ENCODE measurements at regions not wholly inside any gene's neighbourhood (a gene's known extent, or its start where the extent isn't known, plus 50 kb on each side); places are given as distances from the start of the nearest gene placed in this dataset.

DNA sequence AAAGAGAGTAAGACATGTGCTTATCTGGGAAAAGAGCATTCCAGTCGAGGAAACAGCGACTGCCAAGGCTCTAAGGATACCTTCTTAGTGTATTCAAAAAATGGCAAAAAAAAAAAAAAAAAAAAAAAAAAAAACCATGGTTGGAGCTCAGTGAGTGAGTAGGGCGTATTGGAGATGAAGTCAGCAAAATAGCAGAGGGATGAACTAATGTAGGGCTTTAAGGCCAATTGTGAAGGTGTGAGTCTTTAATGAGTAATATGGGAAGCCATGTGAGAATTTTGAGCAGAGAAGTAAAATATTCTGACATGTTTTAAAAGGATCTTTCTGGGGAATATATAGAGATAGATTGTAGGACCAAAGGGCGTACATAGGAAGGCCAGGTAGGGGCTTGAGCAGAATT lies 498.6 kb upstream of the ISX start (continued):
- TF ChIP-seq, protein P1, sequence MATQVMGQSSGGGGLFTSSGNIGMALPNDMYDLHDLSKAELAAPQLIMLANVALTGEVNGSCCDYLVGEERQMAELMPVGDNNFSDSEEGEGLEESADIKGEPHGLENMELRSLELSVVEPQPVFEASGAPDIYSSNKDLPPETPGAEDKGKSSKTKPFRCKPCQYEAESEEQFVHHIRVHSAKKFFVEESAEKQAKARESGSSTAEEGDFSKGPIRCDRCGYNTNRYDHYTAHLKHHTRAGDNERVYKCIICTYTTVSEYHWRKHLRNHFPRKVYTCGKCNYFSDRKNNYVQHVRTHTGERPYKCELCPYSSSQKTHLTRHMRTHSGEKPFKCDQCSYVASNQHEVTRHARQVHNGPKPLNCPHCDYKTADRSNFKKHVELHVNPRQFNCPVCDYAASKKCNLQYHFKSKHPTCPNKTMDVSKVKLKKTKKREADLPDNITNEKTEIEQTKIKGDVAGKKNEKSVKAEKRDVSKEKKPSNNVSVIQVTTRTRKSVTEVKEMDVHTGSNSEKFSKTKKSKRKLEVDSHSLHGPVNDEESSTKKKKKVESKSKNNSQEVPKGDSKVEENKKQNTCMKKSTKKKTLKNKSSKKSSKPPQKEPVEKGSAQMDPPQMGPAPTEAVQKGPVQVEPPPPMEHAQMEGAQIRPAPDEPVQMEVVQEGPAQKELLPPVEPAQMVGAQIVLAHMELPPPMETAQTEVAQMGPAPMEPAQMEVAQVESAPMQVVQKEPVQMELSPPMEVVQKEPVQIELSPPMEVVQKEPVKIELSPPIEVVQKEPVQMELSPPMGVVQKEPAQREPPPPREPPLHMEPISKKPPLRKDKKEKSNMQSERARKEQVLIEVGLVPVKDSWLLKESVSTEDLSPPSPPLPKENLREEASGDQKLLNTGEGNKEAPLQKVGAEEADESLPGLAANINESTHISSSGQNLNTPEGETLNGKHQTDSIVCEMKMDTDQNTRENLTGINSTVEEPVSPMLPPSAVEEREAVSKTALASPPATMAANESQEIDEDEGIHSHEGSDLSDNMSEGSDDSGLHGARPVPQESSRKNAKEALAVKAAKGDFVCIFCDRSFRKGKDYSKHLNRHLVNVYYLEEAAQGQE (IDR thresholded peaks at IDR 0.05; ENCODE audit: low read depth), result no peak
- TF ChIP-seq SRF (IDR thresholded peaks at IDR 0.05; ENCODE audit: low read depth) (no peak), EZH2phosphoT487 (IDR thresholded peaks at IDR 0.05; ENCODE audit: borderline replicate concordance) (no peak), POLR2AphosphoS5 (IDR thresholded peaks at IDR 0.05; ENCODE audit: low read depth, low read length) (no peak), RAD21 (IDR thresholded peaks at IDR 0.05; ENCODE audit: low read depth) (no peak), POLR2A (IDR thresholded peaks at IDR 0.05; ENCODE audit: borderline replicate concordance, extremely low read depth, insufficient read depth, insufficient read length) (no peak), SP1 (IDR thresholded peaks at IDR 0.05; ENCODE audit: low read depth) (no peak), YY1 (IDR thresholded peaks at IDR 0.05; ENCODE audit: extremely low read depth, insufficient replicate concordance, low read depth, low read length) (no peak), ELF1 (IDR thresholded peaks at IDR 0.05; ENCODE audit: borderline replicate concordance, low read depth) (no peak)

DNA sequence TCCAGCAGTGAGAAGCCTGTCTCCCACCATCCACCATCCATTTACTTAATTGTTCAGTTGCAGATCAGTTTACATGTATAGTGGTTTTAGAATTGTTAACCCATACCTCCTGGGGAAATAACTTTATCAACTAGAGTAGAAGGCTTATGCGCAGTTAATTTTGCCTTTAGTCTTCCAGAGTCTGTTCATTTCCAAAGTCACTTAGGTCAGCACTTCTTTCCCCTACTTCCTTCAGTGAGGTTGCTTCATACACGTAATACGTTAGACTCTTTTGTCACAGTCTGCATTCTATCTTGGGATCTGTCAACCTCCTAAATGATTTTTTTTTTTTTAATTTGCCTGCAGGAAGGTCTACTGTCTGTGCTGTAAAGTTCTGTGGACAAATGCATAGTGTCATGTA lies 495.6 kb upstream of the ISX start:
- Histone ChIP-seq H3K4me1 (ENCODE audit: control insufficient read depth in 1 of 2, insufficient read depth in 2 of 2, low read length in 2 of 2) (no peaks in the 10 kb centered on the region), H3K27me3 (ENCODE audit: insufficient read depth, low read length) (no peaks in the 10 kb centered on the region), H3K4me3 (replicated peaks in 1 of 2; ENCODE audit: low read depth in 1 of 2, low read length in 2 of 2) (no peak overlapping the region), H4K20me1 (ENCODE audit: insufficient read depth) (no peaks in the 10 kb centered on the region), H2AFZ (ENCODE audit: low read depth, low read length, poor library complexity, severe bottlenecking) (no peak overlapping the region), H3K79me2 (ENCODE audit: insufficient read depth, low read length) (no peaks in the 10 kb centered on the region), H3K9ac (ENCODE audit: low read length) (no peak overlapping the region), H3K36me3 (ENCODE audit: control insufficient read depth in 1 of 2, insufficient read depth in 2 of 2, low read length in 2 of 2) (no peaks in the 10 kb centered on the region), H3K9me3 (ENCODE audit: control insufficient read depth in 1 of 2, insufficient read depth in 1 of 2, low read depth in 1 of 2, low read length in 2 of 2) (peaks cover 7 to 10% of the 10 kb centered on the region in 2 experiments; a peak in 2 of 4 replicates), H3K4me2 (ENCODE audit: low read length) (no peak overlapping the region), H3K9me2 (ENCODE audit: insufficient read depth) (no peaks in the 10 kb centered on the region), H3K27ac (ENCODE audit: low read depth, low read length) (no peak overlapping the region)
- CTCF ChIA-PET, result no interaction called here
- ATAC-seq (no peak), DNase-seq (ENCODE audit: low read depth, low spot score) (no peak)
- TF ChIP-seq JUND (IDR thresholded peaks at IDR 0.05) (no peak), POLR2A (IDR thresholded peaks at IDR 0.05; ENCODE audit: borderline replicate concordance, extremely low read depth, insufficient read depth, insufficient read length) (no peak), ZNF274 (IDR thresholded peaks at IDR 0.05; ENCODE audit: low read depth, low read length) (no peak), CEBPB (IDR thresholded peaks at IDR 0.05; ENCODE audit: low read depth) (no peak), ZFX (IDR thresholded peaks at IDR 0.05) (no peak), EZH2 (IDR thresholded peaks at IDR 0.05) (no peak)
- TF ChIP-seq, protein P2, sequence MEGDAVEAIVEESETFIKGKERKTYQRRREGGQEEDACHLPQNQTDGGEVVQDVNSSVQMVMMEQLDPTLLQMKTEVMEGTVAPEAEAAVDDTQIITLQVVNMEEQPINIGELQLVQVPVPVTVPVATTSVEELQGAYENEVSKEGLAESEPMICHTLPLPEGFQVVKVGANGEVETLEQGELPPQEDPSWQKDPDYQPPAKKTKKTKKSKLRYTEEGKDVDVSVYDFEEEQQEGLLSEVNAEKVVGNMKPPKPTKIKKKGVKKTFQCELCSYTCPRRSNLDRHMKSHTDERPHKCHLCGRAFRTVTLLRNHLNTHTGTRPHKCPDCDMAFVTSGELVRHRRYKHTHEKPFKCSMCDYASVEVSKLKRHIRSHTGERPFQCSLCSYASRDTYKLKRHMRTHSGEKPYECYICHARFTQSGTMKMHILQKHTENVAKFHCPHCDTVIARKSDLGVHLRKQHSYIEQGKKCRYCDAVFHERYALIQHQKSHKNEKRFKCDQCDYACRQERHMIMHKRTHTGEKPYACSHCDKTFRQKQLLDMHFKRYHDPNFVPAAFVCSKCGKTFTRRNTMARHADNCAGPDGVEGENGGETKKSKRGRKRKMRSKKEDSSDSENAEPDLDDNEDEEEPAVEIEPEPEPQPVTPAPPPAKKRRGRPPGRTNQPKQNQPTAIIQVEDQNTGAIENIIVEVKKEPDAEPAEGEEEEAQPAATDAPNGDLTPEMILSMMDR (IDR thresholded peaks at IDR 0.05 in 2 of 3, conservative IDR thresholded peaks at IDR 0.05 in 1 of 3; ENCODE audit: borderline replicate concordance in 1 of 3, insufficient read depth in 1 of 3, low read depth in 2 of 3, low read length in 2 of 3), result no peak
- TF ChIP-seq, protein P1 (IDR thresholded peaks at IDR 0.05; ENCODE audit: low read depth), result no peak
- TF ChIP-seq, protein P3, sequence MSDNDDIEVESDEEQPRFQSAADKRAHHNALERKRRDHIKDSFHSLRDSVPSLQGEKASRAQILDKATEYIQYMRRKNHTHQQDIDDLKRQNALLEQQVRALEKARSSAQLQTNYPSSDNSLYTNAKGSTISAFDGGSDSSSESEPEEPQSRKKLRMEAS (IDR thresholded peaks at IDR 0.05), result no peak
- RAD21 ChIA-PET (ENCODE audit: low non-redundant PET in 1 of 2, low total read pairs in 2 of 2, uncharacterized antibody in 2 of 2, unreplicated experiment in 2 of 2), result no interaction called here
- BruUV-seq (replicated peaks), result no TSS peak
- POLR2A ChIA-PET, result no interaction called here
- intact Hi-C loops (cut with micrococcal nuclease), result no loop called here
